NCI-H2171 (cell line): ENCODE measurements at regions not wholly inside any gene's neighbourhood (a gene's known extent, or its start where the extent isn't known, plus 50 kb on each side); places are given as distances from the start of the nearest gene placed in this dataset.
"Not testable (repeated sequence)": the region's sequence is repeated elsewhere in the genome, so short reads cannot be mapped to it uniquely, and the experiment has no call there.

ENCODE experiments used
- DNase-seq: peaks from one replicate; lab custom pipeline; 2025; lab: John Stamatoyannopoulos, UW

- no peak for DNase-seq
Observed at GRCh38 chr20:48440916-48441315, 386.9 kb downstream of the PREX1 start.

GRCh38 chr20:48440261-48440660 lies 387.5 kb downstream of the PREX1 start:
- not testable (repeated sequence) for DNase-seq

GRCh38 chr20:48437146-48437545 lies 390.7 kb downstream of the PREX1 start:
- no peak for DNase-seq

- DNase-seq = not testable (repeated sequence)
Observed at GRCh38 chr20:48436609-48437008, 391.2 kb downstream of the PREX1 start.

- DNase-seq = no peak
Observed at GRCh38 chr20:48433178-48433577, 394.6 kb downstream of the PREX1 start.

GRCh38 chr20:48432494-48432832 lies 395.3 kb downstream of the PREX1 start:
- no peak for DNase-seq

GRCh38 chr20:48431653-48432493 lies 395.9 kb downstream of the PREX1 start:
- DNase-seq = no peak

- DNase-seq = no peak
Observed at GRCh38 chr20:48426630-48427029, 401.2 kb downstream of the PREX1 start.

- peak; percentile 25 for DNase-seq
Observed at GRCh38 chr20:48425817-48426612, 401.8 kb downstream of the PREX1 start.

GRCh38 chr20:48425321-48425720 lies 402.5 kb downstream of the PREX1 start:
- DNase-seq = no peak

GRCh38 chr20:48422242-48422960 lies 405.4 kb downstream of the PREX1 start:
- DNase-seq = no peak

- DNase-seq = no peak
Observed at GRCh38 chr20:48421547-48421946, 406.3 kb downstream of the PREX1 start.

- no peak for DNase-seq
Observed at GRCh38 chr20:48420176-48420575, 407.6 kb downstream of the PREX1 start.

GRCh38 chr20:48419173-48419572 lies 408.6 kb downstream of the PREX1 start:
- no peak for DNase-seq

- DNase-seq = no peak
Observed at GRCh38 chr20:48416002-48416401, 411.8 kb downstream of the PREX1 start.

- DNase-seq = no peak
Observed at GRCh38 chr20:48414786-48415185, 413.0 kb downstream of the PREX1 start.

- DNase-seq = no peak
Observed at GRCh38 chr20:48411919-48412522, 415.8 kb downstream of the PREX1 start.

GRCh38 chr20:48411245-48411644 lies 416.6 kb downstream of the PREX1 start:
- no peak for DNase-seq

GRCh38 chr20:48409055-48409615 lies 418.7 kb downstream of the PREX1 start:
- no peak for DNase-seq

GRCh38 chr20:48407710-48408109 lies 420.1 kb downstream of the PREX1 start:
- DNase-seq = no peak

GRCh38 chr20:48406912-48407340 lies 420.9 kb downstream of the PREX1 start:
- no peak for DNase-seq

- DNase-seq = no peak
Observed at GRCh38 chr20:48406498-48406897, 421.3 kb downstream of the PREX1 start.
